Upper lobe of left lung (tissue), 4 donors: ENCODE measurements at regions not wholly inside any gene's neighbourhood (a gene's known extent, or its start where the extent isn't known, plus 50 kb on each side); places are given as distances from the start of the nearest gene placed in this dataset.

Experiments used
- EP300 ChIP-seq, 4 donors: sonication (generic); formaldehyde crosslinking; IDR thresholded peaks; one replicate each; pipeline ENCODE4 v1.5.1; 2017; ENCODE audit warnings: antibody characterized with exemption in 4 of 4, control low read depth in 2 of 4
- POLR2A ChIP-seq, 4 donors: fragments of 450-650 bp; IDR thresholded peaks; one replicate each; pipeline ENCODE4 v1.5.1; 2016 to 2017; ENCODE audit warnings: antibody characterized with exemption in 4 of 4, mild to moderate bottlenecking in 2 of 4
- TF ChIP-seq, protein P1 (sequence below), 6 experiments: fragments of 450-650 bp in 4 of 6; fragments of 200-600 bp in 2 of 6; sonication (generic) in 2 of 6; IDR thresholded peaks; one replicate each; pipeline ENCODE4 v1.5.1; 2016 to 2019; ENCODE audit warnings: antibody characterized with exemption in 6 of 6

DNA sequence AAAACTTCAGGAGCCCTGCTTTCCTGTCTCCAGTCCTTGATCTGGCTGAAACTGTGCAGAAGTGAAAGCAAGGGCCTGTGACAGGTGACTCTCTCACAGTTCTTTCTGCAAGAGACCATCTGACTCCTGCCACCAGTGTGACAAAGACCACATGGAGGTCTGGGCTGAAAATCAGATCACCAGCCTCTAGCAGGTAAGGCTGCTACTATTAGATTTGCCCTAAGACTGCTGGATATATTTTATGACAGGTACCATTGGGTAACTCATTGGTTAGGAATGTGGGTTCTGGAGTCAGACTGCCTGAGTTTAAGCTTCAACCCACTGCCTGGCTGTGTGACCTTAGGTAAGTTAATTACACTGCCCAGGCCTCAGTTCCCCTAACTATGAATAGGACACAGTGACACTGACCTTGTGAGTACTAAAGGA, 163.3 kb upstream of the SLC7A11 start:
- TF ChIP-seq, protein P1, sequence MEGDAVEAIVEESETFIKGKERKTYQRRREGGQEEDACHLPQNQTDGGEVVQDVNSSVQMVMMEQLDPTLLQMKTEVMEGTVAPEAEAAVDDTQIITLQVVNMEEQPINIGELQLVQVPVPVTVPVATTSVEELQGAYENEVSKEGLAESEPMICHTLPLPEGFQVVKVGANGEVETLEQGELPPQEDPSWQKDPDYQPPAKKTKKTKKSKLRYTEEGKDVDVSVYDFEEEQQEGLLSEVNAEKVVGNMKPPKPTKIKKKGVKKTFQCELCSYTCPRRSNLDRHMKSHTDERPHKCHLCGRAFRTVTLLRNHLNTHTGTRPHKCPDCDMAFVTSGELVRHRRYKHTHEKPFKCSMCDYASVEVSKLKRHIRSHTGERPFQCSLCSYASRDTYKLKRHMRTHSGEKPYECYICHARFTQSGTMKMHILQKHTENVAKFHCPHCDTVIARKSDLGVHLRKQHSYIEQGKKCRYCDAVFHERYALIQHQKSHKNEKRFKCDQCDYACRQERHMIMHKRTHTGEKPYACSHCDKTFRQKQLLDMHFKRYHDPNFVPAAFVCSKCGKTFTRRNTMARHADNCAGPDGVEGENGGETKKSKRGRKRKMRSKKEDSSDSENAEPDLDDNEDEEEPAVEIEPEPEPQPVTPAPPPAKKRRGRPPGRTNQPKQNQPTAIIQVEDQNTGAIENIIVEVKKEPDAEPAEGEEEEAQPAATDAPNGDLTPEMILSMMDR (IDR thresholded peaks at IDR 0.05), result no peak
- TF ChIP-seq POLR2A (IDR thresholded peaks at IDR 0.05), result no peak
- no peak for TF ChIP-seq EP300 (IDR thresholded peaks at IDR 0.05)
